Activated CD8-positive, alpha-beta memory T cell treated with anti-CD3 and anti-CD28 coated beads, Interleukin-2, amount 50 U/mL, for 24 hours (primary cell): ENCODE measurements at regions not wholly inside any gene's neighbourhood (a gene's known extent, or its start where the extent isn't known, plus 50 kb on each side); places are given as distances from the start of the nearest gene placed in this dataset.

Experiments used
- DNase-seq: peaks from one replicate; pipeline ENCODE4 v3.0.0-alpha.2; 2020; ENCODE audit errors: extremely low read depth

DNA sequence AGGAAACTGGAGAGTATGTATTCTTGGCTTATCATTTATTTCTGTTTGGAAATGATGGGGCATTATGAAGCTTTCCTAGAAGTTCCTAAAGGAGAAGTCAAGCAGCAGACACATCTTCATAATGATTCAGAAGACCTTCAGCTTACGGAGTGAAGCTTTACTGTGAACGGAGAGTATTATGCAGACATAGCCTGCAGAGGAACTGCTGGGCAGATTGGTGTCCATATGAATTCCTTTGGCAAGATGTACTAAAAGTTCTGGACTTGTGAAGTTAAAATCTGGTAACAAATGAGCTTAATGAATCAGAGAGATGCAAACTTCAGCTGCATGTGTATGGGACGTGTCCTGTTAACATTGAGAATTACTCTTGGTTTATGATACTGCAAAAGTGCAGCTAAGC, 60.1 kb downstream of the NABP1 start:
- no peak for DNase-seq

DNA sequence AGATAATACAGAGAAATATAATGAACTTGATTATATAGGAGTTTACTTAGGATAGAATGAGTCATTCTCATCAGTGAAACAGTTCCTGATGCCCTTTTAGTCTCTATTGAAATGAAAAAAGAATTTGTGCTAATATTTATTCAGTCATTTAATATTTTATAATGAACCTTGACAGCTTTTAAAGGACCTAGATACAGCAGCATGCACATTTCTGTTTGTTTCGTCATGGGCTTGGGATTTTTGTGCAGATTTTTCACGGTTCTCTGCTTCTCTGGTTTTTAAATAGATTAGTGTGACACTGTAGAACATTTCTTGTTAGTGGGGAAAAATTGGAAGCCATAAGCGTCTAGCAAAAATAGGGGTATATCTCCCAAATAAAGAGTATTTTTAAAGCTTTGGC, 60.7 kb downstream of the NABP1 start:
- no peak for DNase-seq

DNA sequence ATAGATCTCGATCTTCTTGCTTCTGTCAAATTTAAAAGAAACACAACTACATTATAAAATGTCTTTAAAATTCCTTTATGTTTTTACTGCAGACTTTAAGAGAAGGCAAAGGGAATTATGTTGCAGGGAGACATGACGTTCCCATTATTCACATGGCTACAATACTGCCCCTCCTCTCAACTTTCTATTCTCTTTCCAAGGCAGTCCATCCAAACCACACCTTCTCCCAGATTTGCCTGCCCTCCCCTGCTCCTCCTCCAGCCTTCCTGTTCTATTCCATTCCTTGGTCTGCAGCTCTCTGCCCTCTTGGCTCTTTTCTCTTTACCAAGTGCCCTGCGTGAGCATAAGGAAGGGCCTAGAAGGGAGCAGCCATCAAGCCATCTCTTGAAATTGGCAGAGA, 61.3 kb downstream of the NABP1 start:
- DNase-seq: no peak

DNA sequence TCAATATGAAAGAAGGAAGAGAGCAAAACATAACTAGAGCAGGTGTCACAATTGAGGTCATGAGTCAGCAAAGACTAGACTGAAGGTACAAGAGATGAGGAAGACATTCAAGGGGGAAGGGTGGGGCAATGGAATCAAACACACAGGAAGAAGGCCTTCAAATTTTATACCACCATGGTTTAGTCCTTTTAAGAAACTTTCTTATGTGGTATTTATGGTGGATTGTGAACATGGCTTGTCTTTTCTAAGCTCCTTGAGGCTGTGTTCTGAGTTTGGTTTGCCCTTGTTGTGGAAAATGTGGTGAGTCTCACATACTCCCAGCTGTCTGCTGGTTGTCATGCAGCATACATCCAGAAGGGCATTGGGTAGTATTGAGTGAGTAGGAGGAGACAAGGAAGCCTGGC, 62.1 kb downstream of the NABP1 start:
- DNase-seq: no peak

DNA sequence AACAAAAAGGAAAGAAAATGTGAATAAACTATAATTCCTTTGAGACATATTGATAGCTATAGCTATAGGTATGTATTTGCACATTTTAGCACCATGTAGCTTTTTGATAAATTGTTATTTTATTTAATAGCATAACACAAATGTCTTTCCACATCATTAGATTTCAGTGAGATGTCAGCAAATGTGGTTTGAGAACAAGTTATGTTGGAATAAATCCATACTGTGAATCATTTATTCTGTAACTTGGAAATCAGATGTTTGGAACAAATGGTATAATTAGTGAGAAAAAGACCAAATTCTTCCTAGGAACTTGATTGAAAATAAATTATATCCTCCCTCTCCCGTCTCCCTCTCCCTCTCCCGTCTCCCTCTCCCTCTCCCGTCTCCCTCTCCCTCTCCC, 62.8 kb downstream of the NABP1 start:
- no peak for DNase-seq

DNA sequence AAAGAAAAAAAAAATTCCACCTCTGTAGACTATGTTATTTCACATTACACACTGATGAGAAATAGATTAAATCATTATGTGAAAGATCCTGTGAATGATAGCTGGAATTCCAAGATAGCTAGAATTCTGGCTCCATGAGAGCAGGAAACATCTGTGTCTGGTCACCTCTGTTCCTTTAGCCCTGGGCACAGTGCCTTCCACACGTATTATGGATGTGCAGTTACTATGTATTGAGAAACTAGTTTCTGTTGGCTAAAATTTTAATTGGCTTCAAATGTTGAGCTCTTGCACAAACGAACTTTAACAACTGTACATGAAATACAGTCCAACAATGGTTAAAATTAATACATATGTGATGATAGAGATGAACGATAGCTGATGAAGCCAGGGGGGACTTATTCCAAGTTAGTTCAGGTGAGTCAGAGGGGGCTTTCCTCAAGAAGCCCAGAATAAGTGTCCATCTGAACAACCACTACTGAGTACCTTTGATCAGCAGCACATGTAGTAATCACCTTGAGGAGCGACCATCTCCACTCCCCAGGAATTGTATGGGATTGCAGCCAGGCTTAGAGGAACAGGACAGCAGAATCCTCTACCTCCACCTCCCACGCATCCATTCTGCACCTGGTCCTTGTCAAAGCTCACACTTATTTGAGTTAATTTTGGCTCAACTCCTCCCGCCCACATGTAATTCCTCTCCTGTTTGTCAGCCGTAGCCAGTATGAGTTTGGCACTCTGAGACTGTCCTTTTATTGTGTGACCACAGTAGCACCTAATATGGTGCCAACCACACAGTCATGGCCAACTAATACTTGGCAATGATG, 68.6 kb downstream of the NABP1 start:
- no peak for DNase-seq

DNA sequence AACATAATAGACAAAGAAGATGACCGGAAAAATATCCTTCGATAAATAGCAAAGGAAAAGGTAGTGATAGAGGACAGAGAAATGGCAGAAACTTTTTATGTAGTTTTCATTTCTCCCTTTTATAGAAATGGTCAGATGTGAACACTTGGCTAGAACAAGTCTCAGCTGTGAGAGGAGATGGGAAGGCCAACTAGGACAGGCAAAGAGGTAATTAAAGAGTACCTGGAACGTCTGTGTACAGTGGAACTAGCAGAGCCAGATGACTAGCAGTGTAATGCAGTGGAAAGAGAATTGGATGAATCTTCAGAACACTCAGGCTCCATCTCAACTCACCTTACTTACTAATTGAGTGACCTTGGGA, 69.2 kb downstream of the NABP1 start:
- no peak for DNase-seq

DNA sequence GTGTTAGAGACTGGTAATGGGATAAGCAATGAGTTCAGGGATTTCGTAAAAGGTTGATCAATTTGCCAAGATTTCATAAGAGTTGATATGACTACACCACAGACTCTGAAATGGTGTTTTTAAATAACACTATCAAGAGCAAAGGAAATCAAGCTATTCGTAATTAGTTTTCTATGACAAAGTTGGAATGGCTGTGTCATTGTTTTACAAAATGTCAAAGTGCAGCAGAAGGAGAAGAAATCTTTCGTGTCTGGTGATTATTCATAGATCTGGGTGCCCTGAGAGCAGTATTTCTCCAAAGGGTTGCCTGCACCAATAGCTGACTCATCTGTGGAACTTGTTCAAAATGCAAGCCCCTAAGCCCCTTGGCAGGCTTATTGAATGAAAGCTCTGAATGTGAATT, 70.1 kb downstream of the NABP1 start:
- DNase-seq: no peak

DNA sequence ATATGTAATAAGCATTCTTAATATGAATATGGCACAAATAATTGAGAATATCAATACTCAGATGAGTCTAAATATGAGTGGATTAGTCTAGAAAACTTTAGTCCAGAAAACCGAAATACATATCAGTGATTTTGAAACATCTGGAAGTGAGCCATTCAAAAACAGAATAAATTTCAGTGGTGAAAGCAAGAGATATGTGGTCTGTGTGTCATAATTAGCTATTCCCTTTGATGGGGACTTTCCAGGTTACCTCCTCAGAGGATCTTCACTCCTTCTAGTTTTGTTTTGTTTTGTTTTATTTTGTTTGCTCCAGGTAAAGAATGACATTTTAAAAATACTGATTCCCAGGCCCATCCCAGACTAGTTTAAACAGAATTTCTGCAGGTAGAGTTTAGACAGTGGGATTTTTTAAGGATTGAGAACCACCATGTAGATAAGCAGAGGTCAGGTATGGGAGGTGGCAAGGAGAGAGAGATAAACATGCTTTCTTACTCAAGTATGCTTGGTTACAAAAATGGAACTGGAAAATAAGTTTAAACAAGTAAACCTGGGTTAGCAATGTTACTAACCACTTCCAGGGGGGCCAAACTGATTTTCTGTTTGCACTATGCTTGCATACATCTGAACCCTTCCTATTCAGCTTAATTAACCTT, 70.7 kb downstream of the NABP1 start:
- DNase-seq: no peak

DNA sequence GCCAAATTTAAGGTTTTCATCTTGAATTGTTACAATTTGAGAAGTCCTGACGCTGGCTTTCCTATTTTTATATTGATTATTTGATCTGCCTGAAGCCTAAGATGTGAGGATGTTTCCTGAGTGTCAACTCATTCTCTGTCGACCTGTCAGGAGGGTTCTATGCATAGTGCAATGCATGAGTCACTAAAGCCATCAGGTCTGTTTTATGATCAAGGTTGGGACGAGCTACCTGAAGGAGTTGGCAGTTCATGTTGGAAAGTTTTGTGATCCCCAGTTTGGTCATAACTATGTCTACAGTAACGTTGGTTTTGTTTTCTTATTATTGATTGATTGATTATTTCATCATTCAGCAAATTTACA, 71.2 kb downstream of the NABP1 start:
- DNase-seq: no peak

DNA sequence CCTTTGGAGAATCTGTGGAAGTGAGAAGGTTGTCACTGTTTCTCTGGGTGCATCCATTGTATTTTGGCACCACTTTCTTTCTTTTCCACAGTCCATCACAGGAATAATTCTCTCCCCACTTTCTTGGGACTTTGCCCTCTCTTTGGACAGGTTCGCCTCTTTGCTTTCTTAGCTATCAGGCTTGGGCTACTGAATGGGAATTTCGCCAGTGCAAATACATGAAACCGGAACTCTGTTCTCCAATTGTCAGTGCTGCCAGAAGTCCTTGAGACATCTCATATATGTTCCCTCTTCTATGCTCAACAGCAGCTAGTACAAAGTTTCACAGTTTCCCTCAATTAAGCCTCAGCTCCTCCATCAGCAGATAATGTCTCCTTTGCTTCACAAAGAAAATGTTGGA, 76.2 kb downstream of the NABP1 start:
- DNase-seq: no peak

DNA sequence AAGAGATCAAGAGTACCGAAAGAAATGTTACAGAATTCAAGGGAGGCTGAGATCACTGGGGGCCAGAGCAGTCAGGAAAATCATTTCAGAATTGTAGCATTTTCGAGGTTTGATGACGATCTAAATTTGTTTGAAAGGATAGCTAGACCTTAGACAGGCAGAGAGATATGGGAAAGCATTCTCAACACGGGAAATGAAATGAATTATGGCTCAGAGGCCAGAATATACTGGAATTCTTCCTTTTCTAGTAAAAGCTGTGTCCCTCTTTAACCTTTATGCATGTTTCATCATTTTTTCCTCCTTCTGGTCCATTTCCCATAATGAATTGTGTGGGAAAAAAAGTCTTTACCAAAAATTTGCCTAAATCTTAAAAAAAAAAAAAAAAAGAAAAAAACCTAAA, 78.8 kb downstream of the NABP1 start:
- DNase-seq: no peak

DNA sequence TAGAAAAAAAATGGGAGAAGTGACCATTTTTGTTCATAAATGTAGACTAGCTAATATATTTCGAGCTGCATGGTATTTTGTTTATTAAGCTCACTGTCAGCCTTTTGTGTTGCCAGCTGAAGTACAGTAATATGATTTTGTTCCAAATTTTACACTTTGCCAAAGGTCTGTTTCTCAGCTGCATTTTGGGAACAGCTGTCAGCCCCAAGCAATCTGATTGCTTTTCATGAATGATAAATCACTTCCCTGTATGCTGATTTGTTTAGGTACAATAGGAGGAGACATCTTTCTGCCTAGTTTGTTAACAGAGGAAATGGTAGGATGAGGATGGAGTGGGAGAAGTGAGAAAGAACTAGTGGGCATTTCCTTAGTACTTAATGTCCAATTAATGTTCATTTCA, 79.3 kb downstream of the NABP1 start:
- DNase-seq: no peak

DNA sequence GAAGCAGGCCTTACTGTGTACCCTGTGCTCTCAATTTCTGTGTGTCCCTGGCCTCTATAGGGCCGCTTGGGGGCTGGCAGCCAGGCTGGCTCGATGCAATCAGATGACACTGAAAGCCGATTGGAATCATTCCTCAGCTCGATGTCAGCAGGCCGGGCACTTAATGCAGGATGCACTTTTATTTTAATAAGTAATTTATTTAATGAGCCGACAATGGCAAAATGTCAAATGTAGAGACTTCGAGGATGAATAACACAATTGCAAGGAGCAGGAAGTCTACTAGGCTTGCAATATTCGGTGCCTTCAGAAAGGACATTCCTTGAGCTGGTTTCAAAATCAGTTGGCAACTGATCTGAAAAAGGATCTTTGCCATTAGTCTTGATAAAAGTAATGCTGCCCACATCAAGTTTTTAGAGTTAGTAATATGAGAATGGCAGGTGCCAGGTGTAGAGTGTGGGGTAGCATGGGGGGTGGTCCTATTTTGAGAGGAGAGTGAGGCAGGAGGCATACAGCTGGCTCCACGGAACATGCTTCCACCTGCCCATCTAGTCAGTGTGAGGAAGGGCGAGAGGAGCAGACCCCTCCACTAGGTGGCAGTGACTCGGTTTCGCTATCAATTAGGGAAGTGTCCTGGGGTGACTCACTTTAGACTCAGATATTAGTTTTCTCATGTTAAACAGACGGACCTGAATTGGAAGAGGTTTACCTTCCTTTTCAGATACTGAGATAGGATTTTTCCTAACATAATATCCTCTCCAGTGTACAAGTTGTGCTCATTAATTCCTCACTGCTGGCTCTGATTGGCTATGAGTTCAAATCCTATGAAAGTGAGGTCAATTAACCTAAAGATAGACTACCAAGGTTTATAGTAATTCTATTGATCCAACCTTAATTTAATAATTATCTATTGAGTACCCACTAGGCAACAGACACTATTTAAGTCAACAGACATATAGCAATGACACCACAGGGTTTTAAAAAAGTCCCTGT, 80.9 kb downstream of the NABP1 start:
- DNase-seq: peak; percentile 18

DNA sequence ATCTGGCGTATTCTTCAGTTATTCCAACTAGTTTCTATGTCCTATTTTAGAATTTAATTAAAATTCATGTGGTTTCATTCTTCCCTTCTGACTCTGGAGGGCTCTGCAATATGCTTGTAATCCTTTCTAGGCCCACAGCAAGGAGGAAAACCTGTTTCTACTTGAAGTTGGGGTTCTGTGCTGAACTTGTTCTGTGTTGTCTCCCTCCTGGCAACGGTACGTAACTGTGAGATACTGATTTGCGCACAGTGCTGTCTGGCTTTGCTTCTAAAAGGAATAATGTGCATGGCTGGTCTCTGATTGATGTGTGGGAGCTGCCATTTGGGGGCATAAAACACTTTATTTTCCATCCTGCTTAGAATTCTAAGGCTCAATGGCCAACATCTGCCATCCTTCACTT, 81.7 kb downstream of the NABP1 start:
- no peak for DNase-seq

DNA sequence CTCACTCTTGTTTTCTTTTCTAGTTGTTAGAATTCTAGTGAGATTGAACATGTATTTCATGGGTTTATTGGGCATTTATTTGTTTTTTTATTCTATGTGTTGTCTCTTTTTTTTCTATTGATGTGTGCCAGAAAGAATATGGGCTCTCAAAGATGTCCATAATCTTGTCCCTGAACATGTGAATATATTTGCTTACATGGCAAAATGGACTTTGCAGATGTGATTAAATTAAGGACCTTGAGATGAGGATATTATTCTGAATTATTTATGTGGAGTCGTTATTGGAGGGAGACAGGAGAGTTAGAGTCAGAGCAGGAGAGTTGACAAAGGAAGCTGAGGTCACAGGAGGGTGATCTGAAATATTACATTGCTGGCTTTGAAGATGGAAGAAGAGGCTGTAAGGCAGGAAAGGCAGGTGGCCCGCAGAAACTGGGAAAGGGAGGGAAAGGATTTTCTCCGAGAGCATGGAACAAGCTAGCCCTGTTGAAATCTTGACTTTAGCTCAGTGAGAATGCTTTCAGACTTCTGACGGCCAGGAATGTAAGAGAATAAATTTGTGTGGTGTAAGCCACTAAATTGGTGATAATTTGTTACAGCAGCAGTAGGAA, 82.8 kb downstream of the NABP1 start:
- DNase-seq: no peak

DNA sequence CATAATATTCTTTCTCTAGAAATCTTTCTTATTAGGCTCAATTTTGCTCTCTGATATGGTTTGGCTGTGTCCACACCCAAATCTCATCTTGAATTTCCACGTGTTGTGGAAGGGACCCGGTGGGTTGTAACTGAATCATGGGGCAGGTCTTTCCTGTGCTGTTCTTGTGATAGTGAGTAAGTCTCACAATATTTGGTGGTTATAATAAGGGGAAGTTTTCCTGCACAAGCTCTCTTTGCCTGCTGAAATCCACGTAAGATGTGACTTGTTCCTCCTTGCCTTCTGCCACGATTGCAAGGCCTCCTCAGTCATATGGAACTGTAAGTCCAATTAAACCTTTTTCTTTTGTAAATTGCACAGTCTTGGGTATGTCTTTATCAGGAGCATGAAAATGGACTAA, 73.8 kb downstream of the CAVIN2 start:
- DNase-seq: no peak

DNA sequence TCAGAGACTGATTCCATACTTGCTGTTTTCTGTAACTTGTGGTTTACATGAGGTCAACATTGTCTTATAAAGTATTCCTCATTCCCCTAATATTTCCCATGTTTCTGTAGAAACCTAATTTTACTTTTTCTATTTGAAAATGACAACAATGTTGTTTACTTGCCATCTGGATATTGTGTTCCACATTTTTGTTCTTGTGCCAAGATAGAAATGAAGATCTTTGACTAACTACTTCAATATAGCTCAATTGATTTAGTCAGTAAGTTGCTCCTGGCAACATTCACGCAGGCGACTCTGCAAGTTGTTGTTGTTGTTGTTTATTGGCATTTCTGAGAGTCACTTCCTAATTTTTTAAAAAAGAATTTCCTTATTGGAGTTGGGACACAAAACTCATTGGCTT, 69.5 kb downstream of the CAVIN2 start:
- no peak for DNase-seq

DNA sequence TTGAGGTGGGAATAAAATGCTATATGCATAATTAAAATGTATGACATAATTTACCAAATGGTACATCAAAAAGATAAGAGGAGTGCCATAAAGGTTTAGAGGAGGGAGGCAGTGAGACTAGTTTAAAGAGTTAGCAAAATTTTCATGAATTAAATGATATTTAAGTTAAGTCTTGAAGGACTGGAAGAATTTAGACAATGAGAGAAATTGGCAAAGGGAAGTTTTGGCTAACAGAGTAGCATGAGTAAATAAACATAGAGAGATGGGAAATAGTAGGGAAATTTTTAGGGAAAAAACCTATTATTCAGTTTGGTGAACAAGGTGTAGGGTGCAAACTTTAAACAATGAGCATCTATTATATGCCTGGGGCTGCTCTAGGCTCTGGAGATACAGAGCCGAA, 68.8 kb downstream of the CAVIN2 start:
- DNase-seq: no peak

DNA sequence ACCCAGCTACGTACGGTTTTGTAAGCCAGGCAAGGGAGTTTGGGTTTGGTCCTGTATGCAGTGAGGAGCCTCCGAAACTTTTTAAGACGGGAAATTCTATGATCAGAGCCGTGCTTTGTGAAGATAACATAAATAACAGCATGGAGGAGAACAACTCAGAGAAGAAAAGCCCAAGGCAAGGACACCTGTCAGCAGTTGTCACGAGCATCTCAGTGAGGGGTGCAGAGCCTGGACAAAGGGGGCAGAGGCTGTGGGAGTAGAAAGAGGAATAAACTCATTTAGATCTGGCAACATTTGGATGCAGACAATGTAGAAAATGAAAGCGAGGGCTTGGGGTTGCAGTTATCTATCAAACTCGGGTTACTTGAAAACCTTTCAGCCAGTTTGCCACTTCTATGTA, 64.5 kb downstream of the CAVIN2 start:
- DNase-seq: no peak

DNA sequence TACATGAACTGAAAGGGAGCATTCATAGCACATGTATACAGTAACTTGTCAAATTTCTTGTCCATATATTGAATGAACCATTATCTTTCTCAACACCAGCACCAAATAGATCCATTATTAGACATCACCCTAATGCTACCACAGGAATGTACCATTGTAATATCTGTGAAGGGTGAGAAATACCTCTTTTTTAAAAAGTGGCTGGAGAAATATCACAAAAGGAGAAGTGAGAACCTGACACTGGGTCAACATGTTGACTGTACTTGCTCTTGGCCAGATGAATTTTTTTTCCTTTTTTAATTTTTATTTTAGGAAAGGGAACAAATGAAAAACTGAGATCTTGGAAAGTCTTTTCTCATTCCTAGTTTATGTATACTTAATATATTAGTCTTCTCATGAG, 63.5 kb downstream of the CAVIN2 start:
- DNase-seq: no peak
